Adrenal gland (tissue), 5 donors: ENCODE measurements at regions not wholly inside any gene's neighbourhood (a gene's known extent, or its start where the extent isn't known, plus 50 kb on each side); places are given as distances from the start of the nearest gene placed in this dataset.

Experiments
- POLR2A ChIP-seq, 2 donors: fragments of 450-650 bp; IDR thresholded peaks; one replicate each; pipeline ENCODE4 v1.6.1; 2017; ENCODE audit warnings: antibody characterized with exemption in 2 of 2, mild to moderate bottlenecking in 2 of 2, moderate library complexity in 1 of 2
- TF ChIP-seq, protein P1 (sequence below), 6 experiments: fragments of 450-650 bp in 4 of 6; fragments of 200-600 bp in 2 of 6; sonication (generic) in 1 of 6; IDR thresholded peaks; 1 replicate in 5 of 6; 2 replicates in 1 of 6; pipeline versions ENCODE4 v1.5.1 to v1.8.0; 2016 to 2021; ENCODE audit warnings: antibody characterized with exemption in 6 of 6, mild to moderate bottlenecking in 2 of 6, moderate library complexity in 1 of 6
- donor health status: DM: no; HTN: no; CAD: no.

DNA sequence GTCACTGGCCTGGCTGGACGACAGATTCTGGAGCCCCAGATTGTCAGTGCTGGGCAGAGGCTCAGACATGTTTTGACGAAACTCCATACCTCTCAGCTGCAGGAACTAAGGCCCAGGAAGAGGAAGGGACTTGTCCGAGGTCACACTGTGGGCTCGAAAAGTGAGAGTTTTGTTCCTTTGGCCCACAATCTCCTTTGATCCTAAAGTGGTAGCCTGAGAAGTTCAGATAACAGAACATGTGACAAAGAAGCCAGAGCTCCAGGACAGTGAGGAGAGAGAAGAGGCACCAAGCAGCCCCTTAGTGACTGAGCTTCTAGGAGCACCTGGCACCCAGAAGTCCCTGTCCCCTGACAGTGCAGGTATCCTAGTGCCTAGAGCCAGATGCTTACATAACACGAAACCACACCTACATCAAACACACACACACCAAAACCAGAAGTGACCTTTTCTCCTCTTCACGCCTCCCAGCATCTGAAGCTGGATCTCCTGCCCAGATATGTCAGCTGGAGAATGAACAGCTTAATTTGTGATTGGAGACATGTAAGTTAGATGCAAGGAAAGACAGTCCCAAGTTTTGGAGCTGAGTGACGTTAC is 88.9 kb downstream of the ADRB2 start:
- no peak for TF ChIP-seq POLR2A (IDR thresholded peaks at IDR 0.05)
- TF ChIP-seq, protein P1, sequence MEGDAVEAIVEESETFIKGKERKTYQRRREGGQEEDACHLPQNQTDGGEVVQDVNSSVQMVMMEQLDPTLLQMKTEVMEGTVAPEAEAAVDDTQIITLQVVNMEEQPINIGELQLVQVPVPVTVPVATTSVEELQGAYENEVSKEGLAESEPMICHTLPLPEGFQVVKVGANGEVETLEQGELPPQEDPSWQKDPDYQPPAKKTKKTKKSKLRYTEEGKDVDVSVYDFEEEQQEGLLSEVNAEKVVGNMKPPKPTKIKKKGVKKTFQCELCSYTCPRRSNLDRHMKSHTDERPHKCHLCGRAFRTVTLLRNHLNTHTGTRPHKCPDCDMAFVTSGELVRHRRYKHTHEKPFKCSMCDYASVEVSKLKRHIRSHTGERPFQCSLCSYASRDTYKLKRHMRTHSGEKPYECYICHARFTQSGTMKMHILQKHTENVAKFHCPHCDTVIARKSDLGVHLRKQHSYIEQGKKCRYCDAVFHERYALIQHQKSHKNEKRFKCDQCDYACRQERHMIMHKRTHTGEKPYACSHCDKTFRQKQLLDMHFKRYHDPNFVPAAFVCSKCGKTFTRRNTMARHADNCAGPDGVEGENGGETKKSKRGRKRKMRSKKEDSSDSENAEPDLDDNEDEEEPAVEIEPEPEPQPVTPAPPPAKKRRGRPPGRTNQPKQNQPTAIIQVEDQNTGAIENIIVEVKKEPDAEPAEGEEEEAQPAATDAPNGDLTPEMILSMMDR (IDR thresholded peaks at IDR 0.05), result no peak
